Endothelial cell (in vitro differentiated cells): ENCODE measurements at regions not wholly inside any gene's neighbourhood (a gene's known extent, or its start where the extent isn't known, plus 50 kb on each side); places are given as distances from the start of the nearest gene placed in this dataset.

Experiments
- DNase-seq: peaks from one replicate; pipeline ENCODE4 v3.0.0; 2021; ENCODE audit warnings: low spot score
- H3K27ac Mint-ChIP-seq: one replicate; pipeline ENCODE4 v1.8.0; 2021; ENCODE audit warnings: mixed read lengths, inconsistent platforms; ENCODE audit not compliant: unreplicated experiment
- H3K27me3 Mint-ChIP-seq: one replicate; pipeline ENCODE4 v1.8.0; 2021; ENCODE audit warnings: mild to moderate bottlenecking, moderate library complexity, mixed read lengths, inconsistent platforms; ENCODE audit not compliant: unreplicated experiment
- H3K36me3 Mint-ChIP-seq: one replicate; pipeline ENCODE4 v1.8.0; 2021; ENCODE audit warnings: mild to moderate bottlenecking, low read depth, mixed read lengths, inconsistent platforms; ENCODE audit not compliant: unreplicated experiment
- H3K4me1 Mint-ChIP-seq: one replicate; pipeline ENCODE4 v1.8.0; 2021; ENCODE audit warnings: mild to moderate bottlenecking, mixed read lengths, inconsistent platforms; ENCODE audit not compliant: unreplicated experiment
- H3K4me3 Mint-ChIP-seq: one replicate; pipeline ENCODE4 v1.8.0; 2021; ENCODE audit warnings: mild to moderate bottlenecking, mixed read lengths, inconsistent platforms; ENCODE audit not compliant: unreplicated experiment
- H3K9me3 Mint-ChIP-seq: one replicate; pipeline ENCODE4 v1.8.0; 2021; ENCODE audit warnings: mixed read lengths, inconsistent platforms; ENCODE audit not compliant: unreplicated experiment
- TF ChIP-seq, protein P1 (sequence below): fragments of 200-600 bp; sonication (generic); IDR thresholded peaks from one replicate; pipeline ENCODE4 v1.5.0; 2021; ENCODE audit warnings: antibody characterized with exemption; ENCODE audit not compliant: unreplicated experiment

DNA sequence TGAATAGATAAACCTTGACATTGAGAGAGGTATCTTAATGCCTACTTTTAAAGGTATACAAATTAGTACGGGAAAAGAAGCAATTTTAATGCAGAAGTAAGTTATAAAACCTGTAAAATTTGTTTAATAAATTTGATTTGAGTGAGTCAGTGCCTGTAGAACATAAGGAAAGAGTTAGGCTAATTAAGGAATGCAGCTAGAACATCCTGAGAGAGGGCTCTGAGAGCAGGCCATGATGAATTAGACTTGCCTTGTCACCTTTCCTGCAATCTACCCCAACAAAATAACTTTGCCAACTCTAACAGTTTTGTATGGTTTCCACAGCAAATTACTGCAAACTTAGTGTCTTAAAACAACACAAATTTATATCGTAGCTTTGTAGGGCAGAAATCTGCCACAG is 700.8 kb downstream of the RFPL4B start:
- peaks cover 4% of the 10 kb centered on the region for H3K27me3 Mint-ChIP-seq
- TF ChIP-seq, protein P1, sequence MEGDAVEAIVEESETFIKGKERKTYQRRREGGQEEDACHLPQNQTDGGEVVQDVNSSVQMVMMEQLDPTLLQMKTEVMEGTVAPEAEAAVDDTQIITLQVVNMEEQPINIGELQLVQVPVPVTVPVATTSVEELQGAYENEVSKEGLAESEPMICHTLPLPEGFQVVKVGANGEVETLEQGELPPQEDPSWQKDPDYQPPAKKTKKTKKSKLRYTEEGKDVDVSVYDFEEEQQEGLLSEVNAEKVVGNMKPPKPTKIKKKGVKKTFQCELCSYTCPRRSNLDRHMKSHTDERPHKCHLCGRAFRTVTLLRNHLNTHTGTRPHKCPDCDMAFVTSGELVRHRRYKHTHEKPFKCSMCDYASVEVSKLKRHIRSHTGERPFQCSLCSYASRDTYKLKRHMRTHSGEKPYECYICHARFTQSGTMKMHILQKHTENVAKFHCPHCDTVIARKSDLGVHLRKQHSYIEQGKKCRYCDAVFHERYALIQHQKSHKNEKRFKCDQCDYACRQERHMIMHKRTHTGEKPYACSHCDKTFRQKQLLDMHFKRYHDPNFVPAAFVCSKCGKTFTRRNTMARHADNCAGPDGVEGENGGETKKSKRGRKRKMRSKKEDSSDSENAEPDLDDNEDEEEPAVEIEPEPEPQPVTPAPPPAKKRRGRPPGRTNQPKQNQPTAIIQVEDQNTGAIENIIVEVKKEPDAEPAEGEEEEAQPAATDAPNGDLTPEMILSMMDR = no peak
- no peak overlapping the region for H3K27ac Mint-ChIP-seq
- H3K4me3 Mint-ChIP-seq = no peak overlapping the region
- H3K36me3 Mint-ChIP-seq = no peaks in the 10 kb centered on the region
- H3K9me3 Mint-ChIP-seq = no peaks in the 10 kb centered on the region
- peaks cover 29% of the 10 kb centered on the region for H3K4me1 Mint-ChIP-seq
- no peak for DNase-seq

DNA sequence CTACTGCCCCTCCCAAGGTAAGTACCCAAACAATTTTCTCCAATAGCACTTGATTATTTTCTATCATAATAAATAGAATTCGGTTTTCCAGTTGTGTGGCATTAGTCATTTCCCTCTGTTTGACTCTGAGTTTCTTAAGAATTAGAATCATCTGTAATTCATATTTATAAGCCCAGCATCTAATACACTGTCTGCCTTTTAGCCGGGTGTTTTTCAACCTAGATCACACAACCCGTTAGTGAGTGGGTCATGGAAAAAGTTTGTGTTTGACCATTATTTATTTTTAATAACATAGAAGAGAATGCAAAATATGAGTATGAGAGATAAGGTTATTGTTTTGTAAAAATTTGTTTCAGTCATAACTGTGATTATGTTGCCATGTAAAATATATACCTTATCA is 701.6 kb downstream of the RFPL4B start:
- H3K27me3 Mint-ChIP-seq = peaks cover 3% of the 10 kb centered on the region
- no peak overlapping the region for H3K27ac Mint-ChIP-seq
- DNase-seq = no peak
- TF ChIP-seq, protein P1 = no peak
- H3K9me3 Mint-ChIP-seq = no peaks in the 10 kb centered on the region
- peaks cover 29% of the 10 kb centered on the region for H3K4me1 Mint-ChIP-seq
- H3K4me3 Mint-ChIP-seq = no peak overlapping the region
- no peaks in the 10 kb centered on the region for H3K36me3 Mint-ChIP-seq

DNA sequence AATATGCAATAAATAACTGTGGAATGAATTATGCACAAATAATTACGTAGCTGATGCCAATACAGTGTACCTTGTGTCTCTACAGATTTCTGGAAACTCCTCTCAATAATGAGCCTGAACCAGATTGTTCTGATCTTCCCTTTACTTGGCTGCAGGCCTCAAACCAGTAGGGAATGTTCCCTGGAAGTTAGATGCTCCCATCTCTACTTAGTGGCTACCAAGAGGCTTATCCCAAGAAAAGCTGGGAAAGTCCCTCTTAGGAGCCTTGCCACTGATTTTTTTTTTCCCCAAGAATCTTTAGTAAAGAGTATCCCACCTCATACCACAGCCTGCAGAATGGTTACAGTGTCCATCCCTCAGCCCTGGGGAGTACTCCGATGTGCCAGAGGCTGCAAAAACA is 702.1 kb downstream of the RFPL4B start:
- Mint-ChIP-seq H3K36me3 (no peaks in the 10 kb centered on the region), H3K4me3 (no peak overlapping the region), H3K27me3 (peaks cover 3% of the 10 kb centered on the region), H3K4me1 (peaks cover 29% of the 10 kb centered on the region), H3K9me3 (no peaks in the 10 kb centered on the region), H3K27ac (peak overlapping the region; percentile 96)
- TF ChIP-seq, protein P1 = no peak
- no peak for DNase-seq

DNA sequence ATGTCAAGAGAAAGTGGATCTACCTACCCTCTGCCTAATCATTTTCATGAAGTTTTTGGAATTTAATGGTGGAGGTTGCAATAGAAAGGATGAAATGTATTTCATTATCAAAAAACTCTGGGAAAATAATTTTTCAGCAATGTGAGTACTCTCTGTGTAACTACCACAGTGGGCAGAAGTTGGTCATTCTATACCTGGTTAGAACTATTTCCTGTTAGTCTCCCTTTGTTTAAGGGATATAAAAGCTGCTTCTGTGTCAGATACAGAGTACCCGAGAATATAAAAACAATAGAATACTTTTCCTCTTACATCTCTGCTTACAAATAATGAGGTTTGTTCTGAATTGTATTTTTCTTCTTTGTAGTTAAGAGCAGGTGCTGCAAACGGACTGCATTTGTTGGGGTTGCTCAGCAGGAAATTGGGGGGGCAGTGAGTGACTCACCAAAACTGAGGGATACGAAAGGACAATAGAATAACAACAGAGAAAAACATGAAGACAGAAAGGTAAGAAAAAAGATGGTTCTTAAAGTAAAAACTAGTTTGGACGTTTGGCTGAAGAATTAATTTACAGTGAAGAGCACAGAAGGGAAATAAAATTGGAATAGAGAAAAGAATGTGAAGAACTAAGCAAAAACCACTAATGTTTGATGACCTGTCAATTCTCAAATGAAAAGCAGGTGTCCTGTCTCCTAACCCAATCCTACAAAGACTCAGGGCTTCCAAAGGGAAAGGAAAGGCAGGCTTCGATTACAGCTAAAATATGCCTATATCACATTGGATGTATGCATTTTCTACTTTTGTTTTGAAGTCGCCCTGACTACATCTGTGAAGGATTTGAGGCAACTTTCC is 703.1 kb downstream of the RFPL4B start:
- H3K4me3 Mint-ChIP-seq = peak overlapping the region; percentile 2
- peak; percentile 18 for DNase-seq
- TF ChIP-seq, protein P1 = no peak
- no peaks in the 10 kb centered on the region for H3K9me3 Mint-ChIP-seq
- peaks cover 27% of the 10 kb centered on the region for H3K4me1 Mint-ChIP-seq
- peaks cover 3% of the 10 kb centered on the region for H3K27me3 Mint-ChIP-seq
- peak overlapping the region; percentile 96 for H3K27ac Mint-ChIP-seq
- no peaks in the 10 kb centered on the region for H3K36me3 Mint-ChIP-seq

DNA sequence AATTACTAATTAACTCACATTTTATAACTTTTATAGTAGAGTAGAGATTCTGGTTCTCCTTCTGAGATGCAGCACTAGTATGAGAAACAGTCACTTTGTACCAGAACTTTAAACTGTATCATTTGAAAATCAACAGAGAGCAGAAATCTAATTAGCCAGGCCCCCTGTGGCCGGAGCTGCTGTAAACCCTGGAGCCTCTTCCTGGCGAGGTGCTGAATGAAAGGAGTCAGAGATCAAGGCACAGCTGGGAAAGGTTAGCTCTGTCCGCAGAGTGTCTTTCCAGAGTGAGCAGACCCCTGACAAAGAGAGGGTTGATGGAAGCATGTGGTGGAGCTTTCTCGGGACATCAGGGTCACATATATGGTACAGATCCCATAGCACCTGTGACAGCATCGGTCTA is 703.8 kb downstream of the RFPL4B start:
- H3K9me3 Mint-ChIP-seq = no peaks in the 10 kb centered on the region
- no peaks in the 10 kb centered on the region for H3K36me3 Mint-ChIP-seq
- peak; percentile 12 for DNase-seq
- H3K4me3 Mint-ChIP-seq = no peak overlapping the region
- H3K27ac Mint-ChIP-seq = peak overlapping the region; percentile 96
- H3K27me3 Mint-ChIP-seq = peaks cover 3% of the 10 kb centered on the region
- peaks cover 23% of the 10 kb centered on the region for H3K4me1 Mint-ChIP-seq
- TF ChIP-seq, protein P1 = no peak
